ENCODE measurements at regions not wholly inside any gene's neighbourhood (a gene's known extent, or its start where the extent isn't known, plus 50 kb on each side); places are given as distances from the start of the nearest gene placed in this dataset.

- TF ChIP-seq CAMTA2 (CRISPR knock-in tag; IDR thresholded peaks at IDR 0.05; ENCODE audit: borderline replicate concordance) (no peak), CTCF (CRISPR knock-in tag; IDR thresholded peaks at IDR 0.05) (no peak), ZNF441 (CRISPR knock-in tag; IDR thresholded peaks at IDR 0.05; ENCODE audit: borderline replicate concordance) (no peak), XRCC5 (optimal IDR thresholded peaks at IDR 0.05; ENCODE audit: low read length) (no peak), FOXJ3 (CRISPR knock-in tag; IDR thresholded peaks at IDR 0.05; ENCODE audit: borderline replicate concordance) (no peak)
These were observed 56.3 kb upstream of the UBAC2 start for GRCh38 chr13:99144306-99144705.

Measured in HepG2 (cell line).